ENCODE measurements at regions not wholly inside any gene's neighbourhood (a gene's known extent, or its start where the extent isn't known, plus 50 kb on each side); places are given as distances from the start of the nearest gene placed in this dataset.

DNA sequence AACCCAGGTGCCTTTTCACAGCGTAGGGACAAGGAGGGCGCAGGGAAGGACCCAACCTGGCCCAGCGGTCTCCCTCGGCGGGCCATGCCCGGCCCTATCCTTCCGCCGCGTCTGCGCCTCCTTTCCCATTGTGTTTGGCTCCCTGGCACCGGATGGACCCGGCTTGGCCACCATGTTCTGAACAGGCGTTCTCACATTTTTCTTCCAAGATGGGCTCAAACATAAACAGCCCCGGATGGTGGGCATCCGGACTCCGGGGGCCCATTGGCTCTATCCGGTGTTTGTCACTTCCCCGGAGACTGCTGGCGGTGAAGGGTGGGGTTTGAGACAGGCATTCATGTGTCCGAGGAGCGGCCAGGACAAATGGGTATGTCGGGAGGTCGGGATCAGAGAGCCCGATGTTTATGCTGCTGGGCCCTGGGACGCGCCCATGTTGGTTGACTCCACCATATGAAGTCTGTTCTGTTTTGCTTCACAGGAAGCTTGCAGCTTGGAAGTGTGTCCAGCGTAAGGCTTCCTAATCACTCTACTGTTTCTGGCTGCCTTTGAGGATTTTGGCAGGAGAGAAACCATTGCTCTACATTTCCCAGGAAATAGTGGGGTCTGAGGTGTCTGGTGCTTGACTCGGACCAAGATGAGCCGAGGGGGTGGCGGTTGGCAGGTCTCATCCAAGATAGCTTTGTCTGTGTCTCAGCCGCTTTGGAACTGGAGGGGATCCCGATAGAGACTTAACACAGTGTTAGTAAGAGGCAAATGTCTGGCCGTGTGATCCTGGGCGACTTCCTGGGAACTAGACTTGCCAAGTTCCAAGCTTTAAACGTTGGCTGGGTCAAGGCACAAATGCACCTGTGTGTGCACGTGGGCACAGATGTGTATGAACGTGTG, 188.3 kb downstream of the IRF8 start:
- TF ChIP-seq, protein P1, sequence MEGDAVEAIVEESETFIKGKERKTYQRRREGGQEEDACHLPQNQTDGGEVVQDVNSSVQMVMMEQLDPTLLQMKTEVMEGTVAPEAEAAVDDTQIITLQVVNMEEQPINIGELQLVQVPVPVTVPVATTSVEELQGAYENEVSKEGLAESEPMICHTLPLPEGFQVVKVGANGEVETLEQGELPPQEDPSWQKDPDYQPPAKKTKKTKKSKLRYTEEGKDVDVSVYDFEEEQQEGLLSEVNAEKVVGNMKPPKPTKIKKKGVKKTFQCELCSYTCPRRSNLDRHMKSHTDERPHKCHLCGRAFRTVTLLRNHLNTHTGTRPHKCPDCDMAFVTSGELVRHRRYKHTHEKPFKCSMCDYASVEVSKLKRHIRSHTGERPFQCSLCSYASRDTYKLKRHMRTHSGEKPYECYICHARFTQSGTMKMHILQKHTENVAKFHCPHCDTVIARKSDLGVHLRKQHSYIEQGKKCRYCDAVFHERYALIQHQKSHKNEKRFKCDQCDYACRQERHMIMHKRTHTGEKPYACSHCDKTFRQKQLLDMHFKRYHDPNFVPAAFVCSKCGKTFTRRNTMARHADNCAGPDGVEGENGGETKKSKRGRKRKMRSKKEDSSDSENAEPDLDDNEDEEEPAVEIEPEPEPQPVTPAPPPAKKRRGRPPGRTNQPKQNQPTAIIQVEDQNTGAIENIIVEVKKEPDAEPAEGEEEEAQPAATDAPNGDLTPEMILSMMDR (conservative IDR thresholded peaks at IDR 0.05): no peak
- no peak for TF ChIP-seq EZH2 (IDR thresholded peaks at IDR 0.05; ENCODE audit: low read depth)

Measured in PC-9 (cell line).